HUES64 (cell line): ENCODE measurements at regions not wholly inside any gene's neighbourhood (a gene's known extent, or its start where the extent isn't known, plus 50 kb on each side); places are given as distances from the start of the nearest gene placed in this dataset.

ENCODE experiments used
- H3K27ac ChIP-seq: 2 replicates; pipeline ENCODE4 v1.7.0; 2013; ENCODE audit warnings: low read depth, low read length, inconsistent platforms
- H3K27me3 ChIP-seq: 2 replicates; pipeline ENCODE4 v1.6.1; 2013; ENCODE audit warnings: mild to moderate bottlenecking, low read length; ENCODE audit not compliant: insufficient read depth
- H3K36me3 ChIP-seq: 2 replicates; pipeline ENCODE4 v1.6.1; 2013; ENCODE audit warnings: mild to moderate bottlenecking, low read length; ENCODE audit not compliant: insufficient read depth
- H3K4me1 ChIP-seq: 2 replicates; pipeline ENCODE4 v1.6.1; 2013; ENCODE audit warnings: mild to moderate bottlenecking, low read length, moderate library complexity; ENCODE audit not compliant: insufficient read depth
- H3K4me3 ChIP-seq: 2 replicates; pipeline ENCODE4 v1.5.1; 2013; ENCODE audit warnings: mild to moderate bottlenecking, low read length, moderate library complexity
- H3K9ac ChIP-seq: 2 replicates; pipeline ENCODE4 v1.6.1; 2013; ENCODE audit warnings: mild to moderate bottlenecking, low read depth, low read length
- H3K9me3 ChIP-seq: 2 replicates; pipeline ENCODE4 v1.6.1; 2013; ENCODE audit warnings: low read depth, low read length; ENCODE audit not compliant: insufficient read depth
- WGBS: fragments of 150-250, 120-280 bp; methylation state at CpG from one replicate; pipeline ENCODE4 v1.1.7; 2013; ENCODE audit warnings: missing lambda C conversion rate; 5-methylcytosine and 5-hydroxymethylcytosine counted together

DNA sequence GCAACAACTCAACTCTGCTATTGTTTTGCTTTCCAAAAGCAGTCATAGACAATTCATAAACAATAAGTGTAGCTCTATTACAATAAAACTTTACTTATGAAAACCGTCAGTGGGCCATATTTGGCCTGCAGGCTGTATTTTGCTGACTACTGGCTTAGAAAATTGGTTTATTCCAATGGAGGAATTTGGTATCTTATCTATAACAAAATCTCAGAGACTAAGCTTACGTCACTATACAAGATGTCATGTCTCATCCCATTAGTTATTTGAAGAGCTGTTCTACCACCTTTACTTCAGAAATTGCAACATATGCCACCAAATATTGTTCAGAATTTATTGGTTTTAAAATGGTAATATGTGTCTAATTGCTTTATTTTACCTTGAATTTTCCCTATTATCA is 436.9 kb downstream of the HTR1B start:
- 100% methylated on average over 2 of the region's 2 CpGs for WGBS
- H3K4me3 ChIP-seq, result no peak overlapping the region
- no peaks in the 10 kb centered on the region for H3K27me3 ChIP-seq
- H3K36me3 ChIP-seq, result no peaks in the 10 kb centered on the region
- H3K9ac ChIP-seq, result no peak overlapping the region
- no peaks in the 10 kb centered on the region for H3K4me1 ChIP-seq
- H3K27ac ChIP-seq, result no peak overlapping the region
- no peaks in the 10 kb centered on the region for H3K9me3 ChIP-seq

DNA sequence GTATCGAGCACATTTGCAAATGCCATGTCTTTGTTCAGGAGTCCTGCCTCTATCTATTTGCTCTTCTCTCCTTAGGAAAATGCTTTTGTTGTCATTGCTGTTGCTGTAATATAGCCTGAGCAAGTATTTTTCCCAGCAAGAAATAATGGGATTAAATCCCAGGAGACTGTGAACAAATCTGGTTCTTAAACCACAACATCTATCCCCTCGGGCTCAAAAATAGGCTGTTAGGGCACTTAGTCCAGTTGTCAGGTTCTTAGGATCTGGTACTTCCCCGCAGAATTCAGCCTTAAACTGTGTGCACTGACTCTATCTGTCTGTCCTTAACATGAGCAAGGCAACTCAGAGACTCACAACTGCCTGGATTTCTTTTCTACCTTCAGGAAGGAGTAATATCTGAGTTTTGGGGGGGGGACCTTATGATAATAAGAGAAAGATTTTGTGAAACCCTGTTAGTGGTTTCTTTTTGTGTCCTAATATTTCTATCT is 437.5 kb downstream of the HTR1B start:
- no peaks in the 10 kb centered on the region for H3K27me3 ChIP-seq
- H3K4me1 ChIP-seq, result no peaks in the 10 kb centered on the region
- no peak overlapping the region for H3K27ac ChIP-seq
- H3K36me3 ChIP-seq, result no peaks in the 10 kb centered on the region
- no peak overlapping the region for H3K4me3 ChIP-seq
- H3K9ac ChIP-seq, result no peak overlapping the region
- 92% methylated on average over 3 of the region's 3 CpGs for WGBS
- H3K9me3 ChIP-seq, result no peaks in the 10 kb centered on the region

DNA sequence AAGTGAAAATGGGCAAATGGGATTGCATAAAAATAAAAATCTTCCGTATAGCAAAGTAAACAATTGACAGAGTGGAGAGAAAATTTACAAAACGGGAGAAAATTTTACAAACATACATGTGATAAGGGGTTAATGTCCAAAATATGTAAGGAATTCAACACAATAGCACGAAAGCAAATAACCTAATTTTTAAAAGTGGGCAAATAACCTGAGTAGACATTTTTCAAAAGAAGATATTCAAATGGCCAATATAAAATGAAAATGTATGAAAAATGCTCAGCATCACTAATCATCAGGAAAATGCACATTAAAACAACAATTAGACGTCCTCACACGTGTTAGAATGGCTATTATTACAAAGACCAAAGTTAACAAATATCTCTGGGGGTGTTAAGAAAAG is 441.5 kb downstream of the HTR1B start:
- Histone ChIP-seq H3K9ac (no peak overlapping the region), H3K27me3 (no peaks in the 10 kb centered on the region), H3K36me3 (no peaks in the 10 kb centered on the region), H3K27ac (no peak overlapping the region), H3K9me3 (no peaks in the 10 kb centered on the region), H3K4me3 (no peak overlapping the region), H3K4me1 (no peaks in the 10 kb centered on the region)
- WGBS, result 100% methylated on average over 1 of the region's 5 CpGs

DNA sequence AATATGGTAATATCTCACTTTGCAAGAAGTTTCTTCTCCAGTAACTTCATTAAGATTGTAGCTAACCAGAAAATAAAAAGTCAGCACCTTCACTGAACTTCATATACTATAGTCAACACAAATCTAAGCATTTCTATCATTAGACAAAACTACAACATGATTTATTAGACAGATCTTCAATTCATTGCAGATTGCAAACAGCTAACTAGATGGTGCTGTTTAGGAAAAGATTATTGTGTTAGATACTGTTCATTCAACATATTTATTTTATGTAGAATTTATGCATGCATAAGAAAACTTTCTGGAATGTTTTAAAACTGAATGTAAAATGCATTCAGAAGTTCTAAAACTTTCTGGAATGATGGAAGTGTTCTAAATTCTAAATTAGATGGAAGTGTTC is 442.1 kb downstream of the HTR1B start:
- H3K9me3 ChIP-seq, result no peaks in the 10 kb centered on the region
- H3K9ac ChIP-seq, result no peak overlapping the region
- H3K4me3 ChIP-seq, result no peak overlapping the region
- no peak overlapping the region for H3K27ac ChIP-seq
- no peaks in the 10 kb centered on the region for H3K27me3 ChIP-seq
- no peaks in the 10 kb centered on the region for H3K4me1 ChIP-seq
- H3K36me3 ChIP-seq, result no peaks in the 10 kb centered on the region

DNA sequence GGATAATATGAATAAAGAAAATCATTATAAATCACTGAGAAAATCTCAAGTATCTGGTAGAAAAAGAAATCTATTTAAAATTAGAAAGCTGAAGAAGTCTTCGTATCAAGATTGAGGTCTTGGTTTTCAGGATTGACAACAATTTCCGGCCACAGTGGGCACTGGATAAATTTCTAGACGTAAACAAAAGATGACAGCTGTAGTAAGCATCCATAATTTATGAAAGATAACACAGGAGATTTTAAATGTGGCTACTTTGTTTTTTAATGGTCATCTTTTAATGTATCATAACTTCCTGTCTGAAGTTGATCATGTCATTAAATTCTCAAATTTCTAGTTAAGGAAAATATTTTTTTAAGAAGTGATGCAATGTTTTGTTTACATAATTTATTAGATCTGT is 444.2 kb downstream of the HTR1B start:
- 92% methylated on average over 3 of the region's 3 CpGs for WGBS
- Histone ChIP-seq H3K4me3 (no peak overlapping the region), H3K36me3 (no peaks in the 10 kb centered on the region), H3K4me1 (no peaks in the 10 kb centered on the region), H3K27me3 (no peaks in the 10 kb centered on the region), H3K27ac (no peak overlapping the region), H3K9me3 (no peaks in the 10 kb centered on the region), H3K9ac (no peak overlapping the region)

DNA sequence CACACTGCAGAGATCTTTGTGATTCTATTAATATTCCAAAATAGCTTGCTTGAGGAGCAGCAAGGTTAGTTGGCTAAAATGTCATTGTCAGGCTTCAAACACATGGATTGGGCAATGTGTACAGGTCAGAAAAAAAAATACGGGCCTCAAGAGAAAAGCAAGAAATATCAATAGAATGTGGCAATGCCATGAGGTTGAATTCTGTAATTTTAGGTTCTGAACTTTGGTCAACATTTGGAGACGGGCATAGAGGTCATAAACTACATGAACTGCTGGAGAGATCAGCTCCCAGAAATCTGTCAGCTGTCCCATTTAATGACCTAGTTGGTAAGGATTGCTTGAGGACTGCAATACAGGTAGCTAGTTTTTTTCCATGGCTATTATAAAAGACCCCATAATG is 445.8 kb downstream of the HTR1B start:
- no peaks in the 10 kb centered on the region for H3K27me3 ChIP-seq
- H3K27ac ChIP-seq, result no peak overlapping the region
- H3K9me3 ChIP-seq, result no peaks in the 10 kb centered on the region
- WGBS, result 91% methylated on average over 2 of the region's 2 CpGs
- no peaks in the 10 kb centered on the region for H3K36me3 ChIP-seq
- H3K4me3 ChIP-seq, result no peak overlapping the region
- H3K9ac ChIP-seq, result no peak overlapping the region
- no peaks in the 10 kb centered on the region for H3K4me1 ChIP-seq

DNA sequence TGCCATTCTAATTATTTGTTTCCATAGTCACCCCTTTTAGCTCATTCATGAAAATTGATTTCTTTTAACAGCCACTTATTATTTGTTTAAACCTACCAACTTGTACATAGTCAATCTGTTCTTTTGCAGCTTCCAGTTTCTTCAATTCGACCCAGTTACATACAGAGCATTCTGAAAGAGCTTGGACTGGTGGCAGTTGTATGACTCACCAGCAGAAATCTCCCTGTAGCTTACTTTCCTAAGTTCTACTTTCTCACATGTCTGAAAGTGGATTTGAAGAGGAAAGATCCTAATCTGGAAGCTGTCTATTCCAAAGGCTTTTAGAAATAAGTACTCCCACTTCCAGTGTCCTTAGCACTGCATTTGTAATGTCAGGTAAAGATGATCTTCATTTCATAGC is 447.9 kb downstream of the HTR1B start:
- Histone ChIP-seq H3K9me3 (peaks cover 13% of the 10 kb centered on the region), H3K36me3 (no peaks in the 10 kb centered on the region), H3K27ac (no peak overlapping the region), H3K27me3 (no peaks in the 10 kb centered on the region), H3K4me3 (no peak overlapping the region), H3K4me1 (no peaks in the 10 kb centered on the region), H3K9ac (no peak overlapping the region)
- WGBS, result 82% methylated on average over 1 of the region's 1 CpG

DNA sequence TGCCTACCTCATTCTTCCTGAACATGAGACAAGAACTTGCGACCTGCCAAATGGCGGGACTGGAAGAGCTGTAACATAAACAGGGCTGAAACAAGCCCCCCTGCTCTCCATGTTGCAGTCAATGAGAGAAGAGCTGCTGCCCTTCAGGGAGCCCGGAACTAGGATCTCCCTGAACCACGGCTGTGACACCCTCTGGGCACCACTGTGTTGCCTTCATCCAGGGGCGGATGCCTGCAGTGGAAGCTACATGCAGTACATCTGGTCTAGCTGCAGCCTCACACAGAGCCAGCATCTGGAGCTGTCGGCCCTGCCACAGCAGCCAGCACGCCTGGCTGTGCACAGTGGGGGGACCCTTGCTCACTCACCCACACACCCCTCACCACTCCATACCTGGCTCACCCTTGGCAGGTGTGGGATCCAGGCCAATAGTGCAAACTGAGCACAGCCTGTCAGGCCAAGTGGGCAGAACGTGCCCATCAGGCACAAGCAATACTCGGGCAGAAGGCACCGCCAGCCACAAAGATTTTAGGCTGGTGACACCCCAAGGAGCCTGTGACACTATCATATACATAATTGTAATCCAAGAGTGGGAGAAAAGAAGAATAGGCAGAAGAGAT is 451.3 kb downstream of the HTR1B start:
- Histone ChIP-seq H3K9ac (no peak overlapping the region), H3K4me1 (no peaks in the 10 kb centered on the region), H3K27me3 (no peaks in the 10 kb centered on the region), H3K9me3 (peaks cover 13% of the 10 kb centered on the region), H3K36me3 (no peaks in the 10 kb centered on the region), H3K4me3 (no peak overlapping the region), H3K27ac (no peak overlapping the region)
- 96% methylated on average over 10 of the region's 10 CpGs for WGBS

DNA sequence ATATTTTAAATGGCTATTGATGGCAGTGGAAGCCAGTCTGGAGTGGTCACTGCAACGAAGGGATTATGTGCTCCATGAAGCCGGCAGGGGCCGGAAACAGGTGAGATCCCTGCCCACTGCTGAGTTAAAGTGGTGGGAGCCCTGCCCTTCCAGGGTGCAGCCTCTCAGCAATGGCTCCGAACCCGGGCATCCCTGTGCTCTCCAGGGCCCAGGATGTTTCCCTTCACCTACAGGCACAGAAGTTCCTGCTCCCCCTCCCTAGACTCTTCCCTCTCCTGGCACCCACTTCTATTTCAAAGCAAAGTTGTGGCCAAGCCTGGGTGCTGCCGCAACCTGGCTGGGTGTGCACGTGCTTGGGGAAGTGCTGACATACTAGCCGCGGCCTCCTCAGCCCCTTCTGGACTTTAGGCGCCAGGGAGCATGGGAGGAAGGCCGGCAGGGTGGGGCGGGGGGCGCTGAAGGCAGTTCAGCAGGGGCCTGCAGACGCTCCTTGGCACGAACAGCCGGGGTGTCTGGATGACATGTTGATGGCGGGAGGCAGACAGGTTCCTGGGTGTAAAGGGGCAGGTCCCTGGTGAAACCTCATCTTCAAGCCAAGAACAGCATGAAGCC is 452.3 kb downstream of the HTR1B start:
- whole genome bisulfite sequencing, result 97% methylated on average over 17 of the region's 17 CpGs
- Histone ChIP-seq H3K4me1 (no peaks in the 10 kb centered on the region), H3K4me3 (no peak overlapping the region), H3K27ac (no peak overlapping the region), H3K36me3 (no peaks in the 10 kb centered on the region), H3K27me3 (no peaks in the 10 kb centered on the region), H3K9me3 (peaks cover 13% of the 10 kb centered on the region), H3K9ac (no peak overlapping the region)

DNA sequence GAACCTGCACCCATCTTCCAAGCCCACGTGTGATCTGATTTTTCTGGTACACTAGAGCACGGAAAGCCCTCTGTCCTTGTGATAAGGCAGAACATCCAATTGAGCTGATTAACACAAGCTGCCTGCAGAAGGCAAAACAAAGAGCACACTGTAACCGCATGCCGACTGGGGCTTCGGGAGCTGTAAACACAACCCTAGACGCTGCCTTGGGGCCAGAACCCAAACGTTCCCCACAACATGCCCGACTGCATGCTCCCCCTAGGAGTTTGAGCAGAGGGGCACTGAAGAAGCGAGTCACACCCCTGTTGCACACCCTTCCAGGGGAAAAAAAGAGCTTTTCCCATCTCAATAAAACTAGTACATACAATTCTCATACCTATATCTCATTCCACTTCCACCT is 470.7 kb downstream of the HTR1B start:
- no peaks in the 10 kb centered on the region for H3K4me1 ChIP-seq
- no peak overlapping the region for H3K9ac ChIP-seq
- H3K4me3 ChIP-seq, result no peak overlapping the region
- no peaks in the 10 kb centered on the region for H3K27me3 ChIP-seq
- H3K36me3 ChIP-seq, result no peaks in the 10 kb centered on the region
- 93% methylated on average over 9 of the region's 9 CpGs for WGBS
- H3K27ac ChIP-seq, result no peak overlapping the region
- no peaks in the 10 kb centered on the region for H3K9me3 ChIP-seq

DNA sequence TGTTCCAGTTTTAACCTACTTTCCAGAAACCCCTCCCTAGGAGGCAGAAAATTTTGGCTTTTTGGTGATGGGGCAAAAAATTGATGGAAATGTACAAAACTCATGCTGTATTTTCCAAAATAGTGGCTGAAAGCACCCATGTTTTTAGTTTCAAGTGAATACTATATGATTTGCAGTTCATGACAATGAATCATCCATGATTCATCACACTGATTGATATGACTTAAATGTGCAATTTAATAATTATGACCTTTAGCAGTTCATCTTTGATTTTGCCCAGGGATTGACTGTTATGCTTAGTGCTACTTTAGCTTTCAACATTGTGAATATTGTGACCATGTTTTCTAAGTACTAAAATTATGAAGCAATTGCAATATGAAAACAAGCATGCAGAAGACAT is 478.7 kb downstream of the HTR1B start:
- Histone ChIP-seq H3K36me3 (no peaks in the 10 kb centered on the region), H3K9me3 (no peaks in the 10 kb centered on the region)

More for the DNA sequence above, 478.7 kb downstream of the HTR1B start:
- H3K27me3 ChIP-seq, result no peaks in the 10 kb centered on the region
- no peak overlapping the region for H3K4me3 ChIP-seq
- H3K9ac ChIP-seq, result no peak overlapping the region
- H3K27ac ChIP-seq, result no peak overlapping the region
- no peaks in the 10 kb centered on the region for H3K4me1 ChIP-seq
